IMR-90 (cell line): ENCODE measurements at regions not wholly inside any gene's neighbourhood (a gene's known extent, or its start where the extent isn't known, plus 50 kb on each side); places are given as distances from the start of the nearest gene placed in this dataset.

ENCODE experiments used
- ATAC-seq: fragments of 200-7000 bp; cut with Tn5 transposase; 2 replicates; pipeline ENCODE4 v1.9.1; 2020; ENCODE audit warnings: low read depth, mild to moderate bottlenecking, moderate library complexity
- BruUV-seq: library from RNA; stranded (reverse); fragments of 400-500 nt; replicated peaks from 2 replicates; lab custom pipeline; 2021; lab: Mats Ljungman, UMichigan
- CTCF ChIA-PET: fragments of 300-600 bp; formaldehyde crosslinking; extraction: SDS; loops from one replicate; lab custom pipeline; 2021; ENCODE audit warnings: antibody characterized with exemption; lab: Yijun Ruan, JAX
- POLR2A ChIA-PET: fragments of 300-600 bp; sonication (Branson Sonifier 250); formaldehyde crosslinking; loops from one replicate; lab custom pipeline; 2022; ENCODE audit warnings: antibody characterized with exemption; ENCODE audit not compliant: unreplicated experiment; lab: Charles Lee
- DNase-seq: peaks from one replicate; pipeline ENCODE4 v3.0.0; 2013
- H2AFZ ChIP-seq: replicated peaks from 2 replicates; pipeline ENCODE3; 2013; ENCODE audit warnings: low read length, mild to moderate bottlenecking; ENCODE audit not compliant: poor library complexity
- H2AK5ac ChIP-seq: 2 replicates; pipeline ENCODE4 v1.6.1; 2013; ENCODE audit warnings: low read depth, low read length, inconsistent platforms
- H2AK9ac ChIP-seq: replicated peaks from 2 replicates; pipeline ENCODE3; 2013; ENCODE audit warnings: mild to moderate bottlenecking, low read depth, low read length, moderate library complexity; ENCODE audit not compliant: poor library complexity
- H2BK120ac ChIP-seq: 2 replicates; pipeline ENCODE4 v1.6.1; 2013; ENCODE audit warnings: low read depth, low read length, inconsistent platforms
- H2BK15ac ChIP-seq: 3 replicates; pipeline ENCODE4 v1.6.1; 2013; ENCODE audit warnings: low read depth, low read length, inconsistent platforms
- H2BK20ac ChIP-seq: 2 replicates; pipeline ENCODE4 v1.6.1; 2013; ENCODE audit warnings: low read depth, mild to moderate bottlenecking, inconsistent platforms, low read length, moderate library complexity
- H2BK5ac ChIP-seq: 2 replicates; pipeline ENCODE4 v1.6.1; 2013; ENCODE audit warnings: mild to moderate bottlenecking, low read depth, low read length, inconsistent platforms; ENCODE audit not compliant: poor library complexity, severe bottlenecking
- H3K14ac ChIP-seq: replicated peaks from 2 replicates; pipeline ENCODE4 v1.6.1; 2013; ENCODE audit warnings: low read depth, low read length, inconsistent platforms
- H3K18ac ChIP-seq: 2 replicates; pipeline ENCODE4 v1.6.1; 2013; ENCODE audit warnings: low read depth, low read length, control low read depth
- H3K23ac ChIP-seq: 2 replicates; pipeline ENCODE4 v1.6.1; 2013; ENCODE audit warnings: low read depth, low read length, inconsistent platforms
- H3K27ac ChIP-seq: 2 replicates; pipeline ENCODE4 v1.5.1; 2013; ENCODE audit warnings: mild to moderate bottlenecking, control low read depth, low read length; ENCODE audit not compliant: insufficient read depth
- H3K27me3 ChIP-seq: 2 replicates; pipeline ENCODE4 v1.6.1; 2013; ENCODE audit warnings: low read length; ENCODE audit not compliant: control insufficient read depth, insufficient read depth
- H3K36me3 ChIP-seq: 2 replicates; pipeline ENCODE4 v1.6.1; 2013; ENCODE audit warnings: low read length, mixed read lengths; ENCODE audit not compliant: control insufficient read depth, insufficient read depth
- H3K4ac ChIP-seq: 2 replicates; pipeline ENCODE4 v1.6.1; 2013; ENCODE audit warnings: low read depth, low read length, inconsistent platforms
- H3K4me1 ChIP-seq: 2 replicates; pipeline ENCODE4 v1.6.1; 2013; ENCODE audit warnings: low read length, mixed read lengths; ENCODE audit not compliant: control insufficient read depth, insufficient read depth
- H3K4me2 ChIP-seq: 2 replicates; pipeline ENCODE4 v1.6.1; 2013; ENCODE audit warnings: low read depth, mild to moderate bottlenecking, control low read depth, low read length, moderate library complexity
- H3K4me3 ChIP-seq: 2 replicates; pipeline ENCODE4 v1.5.1; 2013; ENCODE audit warnings: low read depth, mild to moderate bottlenecking, control low read depth, low read length, moderate library complexity; ENCODE audit not compliant: insufficient read depth
- H3K56ac ChIP-seq: 2 replicates; pipeline ENCODE4 v1.6.1; 2013; ENCODE audit warnings: low read length, inconsistent platforms; ENCODE audit not compliant: insufficient read depth; ENCODE audit errors: extremely low read depth
- H3K79me1 ChIP-seq, 2 experiments: 2 replicates each; pipeline ENCODE4 v1.6.1; 2013; ENCODE audit warnings: low read length in 2 of 2, inconsistent platforms in 1 of 2, low read depth in 1 of 2
- H3K9ac ChIP-seq: 2 replicates; pipeline ENCODE4 v1.6.1; 2013; ENCODE audit warnings: low read depth, low read length, control low read depth
- H3K9me1 ChIP-seq: 2 replicates; pipeline ENCODE4 v1.6.1; 2013; ENCODE audit warnings: low read length, inconsistent platforms; ENCODE audit not compliant: insufficient read depth
- H3K9me3 ChIP-seq: 2 replicates; pipeline ENCODE4 v1.6.1; 2013; ENCODE audit warnings: low read length; ENCODE audit not compliant: control insufficient read depth, insufficient read depth
- H4K20me1 ChIP-seq: 2 replicates; pipeline ENCODE4 v1.6.1; 2013; ENCODE audit warnings: low read length, inconsistent platforms; ENCODE audit not compliant: insufficient read depth
- H4K5ac ChIP-seq: 2 replicates; pipeline ENCODE4 v1.6.1; 2013; ENCODE audit warnings: mild to moderate bottlenecking, low read depth, low read length, control low read depth
- H4K8ac ChIP-seq, 2 experiments: 2 replicates each; pipeline ENCODE4 v1.6.1; 2013; ENCODE audit warnings: low read depth in 2 of 2, low read length in 2 of 2, control low read depth in 1 of 2, inconsistent platforms in 1 of 2
- H4K91ac ChIP-seq: 2 replicates; pipeline ENCODE4 v1.6.1; 2013; ENCODE audit warnings: low read depth, low read length, inconsistent platforms; ENCODE audit not compliant: insufficient read depth
- WGBS, 2 experiments: methylation state at CpG; one replicate each; pipeline versions ENCODE4 v1.1.5 to v1.1.7; 2013; ENCODE audit warnings: missing lambda C conversion rate in 2 of 2; ENCODE audit not compliant: insufficient read length in 1 of 2; ENCODE audit errors: extremely low coverage in 2 of 2; 5-methylcytosine and 5-hydroxymethylcytosine counted together
- dilution Hi-C: fragments of 300-500 bp; cut with HindIII; formaldehyde crosslinking; loops from one replicate; pipeline ENCODE4 v1.14.3; 2018; ENCODE audit warnings: low sequenced_read_pairs; ENCODE audit not compliant: unreplicated experiment
- in situ Hi-C: fragments of 300-500 bp; cut with MboI; formaldehyde crosslinking; loops from 3 replicates; pipeline ENCODE4 v1.14.3; 2019; ENCODE audit warnings: low sequenced_read_pairs, inconsistent platforms, mixed read lengths
- intact Hi-C: fragments of 100-400 bp; cut with micrococcal nuclease; formaldehyde crosslinking; loops from 2 replicates; pipeline ENCODE4 v1.10.0; 2022
- TF ChIP-seq, protein P1 (sequence below): conservative IDR thresholded peaks from 2 replicates; pipeline ENCODE4 v1.5.1; 2012; ENCODE audit warnings: mild to moderate bottlenecking, low read depth, low read length, improper control_type of control experiment

DNA sequence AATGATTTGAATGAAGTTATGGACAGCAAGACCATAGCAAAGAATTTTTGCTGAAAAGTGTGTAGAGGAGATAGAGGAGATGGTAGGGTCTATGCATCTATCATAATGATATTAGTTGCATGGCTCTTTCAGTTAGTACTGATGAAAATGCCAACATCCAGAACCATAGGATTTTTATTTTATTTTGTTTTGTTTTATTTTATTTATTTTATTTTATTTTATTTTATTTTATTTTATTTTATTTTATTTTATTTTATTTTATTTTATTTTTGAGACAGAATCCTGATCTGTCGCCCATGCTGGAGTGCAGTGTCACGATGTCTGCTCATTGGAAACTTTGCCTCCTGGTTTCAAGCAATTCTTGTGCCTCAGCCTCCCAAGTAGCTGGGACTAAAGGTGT, 1021.1 kb upstream of the ZEB2 start:
- no peak overlapping the region for H4K8ac ChIP-seq
- DNase-seq (no peak), ATAC-seq (no peak)
- no peak overlapping the region for H2BK20ac ChIP-seq
- H2AK5ac ChIP-seq: no peak overlapping the region
- H4K20me1 ChIP-seq: no peaks in the 10 kb centered on the region
- no peak overlapping the region for H4K91ac ChIP-seq
- dilution Hi-C loops: no loop called here
- no peaks in the 10 kb centered on the region for H3K9me3 ChIP-seq
- H2BK5ac ChIP-seq: no peak overlapping the region
- intact Hi-C loops: loop anchor here (10.0 kb wide), 1 partner anchor 386 kb away; no protein-coding TSS in a partner anchor
- H3K4me2 ChIP-seq: no peak overlapping the region
- no peak overlapping the region for H2AFZ ChIP-seq
- no peak overlapping the region for H3K27ac ChIP-seq
- no peak overlapping the region for H2BK15ac ChIP-seq
- no TSS peak for BruUV-seq
- no peak overlapping the region for H4K5ac ChIP-seq
- no peaks in the 10 kb centered on the region for H3K9me1 ChIP-seq
- no peak overlapping the region for H3K4ac ChIP-seq
- H3K23ac ChIP-seq: no peak overlapping the region
- H3K79me1 ChIP-seq: no peaks in the 10 kb centered on the region
- WGBS, 2 experiments: 100% methylated on average over 1 of the region's 2 CpGs; no CpG with 5 or more reads in 1 of the 2 experiments
- H2BK120ac ChIP-seq: no peak overlapping the region
- H3K9ac ChIP-seq: no peak overlapping the region
- H3K4me3 ChIP-seq: no peak overlapping the region
- ChIA-PET CTCF (no interaction called here), POLR2A (no interaction called here)
- TF ChIP-seq, protein P1, sequence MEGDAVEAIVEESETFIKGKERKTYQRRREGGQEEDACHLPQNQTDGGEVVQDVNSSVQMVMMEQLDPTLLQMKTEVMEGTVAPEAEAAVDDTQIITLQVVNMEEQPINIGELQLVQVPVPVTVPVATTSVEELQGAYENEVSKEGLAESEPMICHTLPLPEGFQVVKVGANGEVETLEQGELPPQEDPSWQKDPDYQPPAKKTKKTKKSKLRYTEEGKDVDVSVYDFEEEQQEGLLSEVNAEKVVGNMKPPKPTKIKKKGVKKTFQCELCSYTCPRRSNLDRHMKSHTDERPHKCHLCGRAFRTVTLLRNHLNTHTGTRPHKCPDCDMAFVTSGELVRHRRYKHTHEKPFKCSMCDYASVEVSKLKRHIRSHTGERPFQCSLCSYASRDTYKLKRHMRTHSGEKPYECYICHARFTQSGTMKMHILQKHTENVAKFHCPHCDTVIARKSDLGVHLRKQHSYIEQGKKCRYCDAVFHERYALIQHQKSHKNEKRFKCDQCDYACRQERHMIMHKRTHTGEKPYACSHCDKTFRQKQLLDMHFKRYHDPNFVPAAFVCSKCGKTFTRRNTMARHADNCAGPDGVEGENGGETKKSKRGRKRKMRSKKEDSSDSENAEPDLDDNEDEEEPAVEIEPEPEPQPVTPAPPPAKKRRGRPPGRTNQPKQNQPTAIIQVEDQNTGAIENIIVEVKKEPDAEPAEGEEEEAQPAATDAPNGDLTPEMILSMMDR: no peak
- H3K4me1 ChIP-seq: no peaks in the 10 kb centered on the region
- in situ Hi-C loops: no loop called here
- H3K36me3 ChIP-seq: no peaks in the 10 kb centered on the region
- H3K18ac ChIP-seq: no peak overlapping the region
- H3K27me3 ChIP-seq: no peaks in the 10 kb centered on the region
- no peak overlapping the region for H3K56ac ChIP-seq
- H3K14ac ChIP-seq: no peak overlapping the region
- no peak overlapping the region for H2AK9ac ChIP-seq
